Tibial nerve (tissue), 3 donors: ENCODE measurements at regions not wholly inside any gene's neighbourhood (a gene's known extent, or its start where the extent isn't known, plus 50 kb on each side); places are given as distances from the start of the nearest gene placed in this dataset.

Source experiments
- POLR2A ChIP-seq, 2 donors: fragments of 450-650 bp; IDR thresholded peaks; one replicate each; pipeline ENCODE4 v1.6.1; 2017; ENCODE audit warnings: antibody characterized with exemption in 2 of 2, mild to moderate bottlenecking in 2 of 2, moderate library complexity in 2 of 2
- TF ChIP-seq, protein P1 (sequence below), 5 experiments: fragments of 200-600 bp in 3 of 5; fragments of 450-650 bp in 2 of 5; sonication (generic) in 3 of 5; IDR thresholded peaks; one replicate each; pipeline ENCODE4 v1.5.1; 2016 to 2019; ENCODE audit warnings: antibody characterized with exemption in 5 of 5, mild to moderate bottlenecking in 3 of 5, moderate library complexity in 2 of 5

DNA sequence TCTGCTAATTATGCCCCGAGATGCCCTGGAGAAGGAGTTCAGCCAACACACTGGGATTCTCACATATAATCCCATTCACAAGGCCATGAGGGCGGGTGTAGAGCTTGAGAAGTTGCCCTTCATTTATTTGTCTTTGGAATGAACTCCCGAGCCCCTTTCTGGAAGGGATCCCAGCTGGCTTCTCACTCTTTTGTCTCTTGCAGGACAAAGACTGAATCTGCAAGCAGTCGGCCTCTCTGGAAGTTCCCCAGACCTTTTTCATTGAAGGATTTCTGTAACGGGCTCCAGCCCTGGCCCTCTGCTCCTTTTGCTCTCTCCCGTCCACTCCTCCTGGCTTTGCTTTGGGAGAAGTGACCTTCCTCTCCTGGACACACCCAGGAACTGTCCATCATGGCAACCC, 163.3 kb upstream of the SFSWAP start:
- TF ChIP-seq, protein P1, sequence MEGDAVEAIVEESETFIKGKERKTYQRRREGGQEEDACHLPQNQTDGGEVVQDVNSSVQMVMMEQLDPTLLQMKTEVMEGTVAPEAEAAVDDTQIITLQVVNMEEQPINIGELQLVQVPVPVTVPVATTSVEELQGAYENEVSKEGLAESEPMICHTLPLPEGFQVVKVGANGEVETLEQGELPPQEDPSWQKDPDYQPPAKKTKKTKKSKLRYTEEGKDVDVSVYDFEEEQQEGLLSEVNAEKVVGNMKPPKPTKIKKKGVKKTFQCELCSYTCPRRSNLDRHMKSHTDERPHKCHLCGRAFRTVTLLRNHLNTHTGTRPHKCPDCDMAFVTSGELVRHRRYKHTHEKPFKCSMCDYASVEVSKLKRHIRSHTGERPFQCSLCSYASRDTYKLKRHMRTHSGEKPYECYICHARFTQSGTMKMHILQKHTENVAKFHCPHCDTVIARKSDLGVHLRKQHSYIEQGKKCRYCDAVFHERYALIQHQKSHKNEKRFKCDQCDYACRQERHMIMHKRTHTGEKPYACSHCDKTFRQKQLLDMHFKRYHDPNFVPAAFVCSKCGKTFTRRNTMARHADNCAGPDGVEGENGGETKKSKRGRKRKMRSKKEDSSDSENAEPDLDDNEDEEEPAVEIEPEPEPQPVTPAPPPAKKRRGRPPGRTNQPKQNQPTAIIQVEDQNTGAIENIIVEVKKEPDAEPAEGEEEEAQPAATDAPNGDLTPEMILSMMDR (IDR thresholded peaks at IDR 0.05): no peak
- no peak for TF ChIP-seq POLR2A (IDR thresholded peaks at IDR 0.05)
